ENCODE measurements at regions not wholly inside any gene's neighbourhood (a gene's known extent, or its start where the extent isn't known, plus 50 kb on each side); places are given as distances from the start of the nearest gene placed in this dataset.
"Not testable (repeated sequence)": the region's sequence is repeated elsewhere in the genome, so short reads cannot be mapped to it uniquely, and the experiment has no call there.

DNA sequence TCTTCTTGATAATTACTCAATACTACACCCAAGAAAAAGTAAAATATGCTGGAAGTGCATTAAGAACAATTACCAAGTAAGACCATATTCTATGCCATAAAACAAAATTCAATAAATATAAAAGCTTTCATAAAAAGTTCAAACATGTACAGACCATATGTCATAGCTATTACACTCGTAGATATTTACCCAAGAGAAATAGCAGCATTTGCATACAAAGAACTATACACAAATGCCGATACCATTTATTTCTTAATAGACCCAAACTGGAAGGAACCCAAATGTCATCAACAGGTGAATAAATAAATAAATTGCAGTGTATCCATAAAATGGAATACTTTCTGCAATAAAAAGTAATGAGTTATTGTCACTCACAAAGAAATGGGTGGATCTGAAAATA lies 78.3 kb upstream of the SLC16A7 start:
- intact Hi-C loops (cut with micrococcal nuclease): no loop called here

- intact Hi-C loops (cut with micrococcal nuclease): no loop called here
Measured at GRCh38 chr12:59500915-59501314, 94.9 kb upstream of the SLC16A7 start.

DNA sequence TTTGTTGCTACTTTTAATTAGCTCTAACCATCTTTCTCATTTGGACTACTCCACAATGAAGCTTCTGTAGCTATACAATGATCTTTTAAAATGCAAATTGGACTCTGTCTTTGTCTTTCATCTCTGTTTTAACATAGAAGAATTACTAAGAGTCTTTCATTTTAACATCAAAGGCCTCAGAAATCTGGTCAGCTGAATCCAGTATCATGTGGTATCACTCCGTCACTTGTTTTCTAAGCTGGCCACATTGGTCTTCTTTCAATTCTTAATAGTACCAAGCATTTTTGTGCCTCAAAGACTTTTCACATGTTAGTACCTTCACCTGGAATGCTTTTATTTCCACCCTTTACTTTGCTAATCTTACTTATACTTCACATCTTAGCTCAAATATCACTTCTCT lies 95.5 kb upstream of the SLC16A7 start:
- intact Hi-C loops (cut with micrococcal nuclease): no loop called here

- intact Hi-C loops (cut with micrococcal nuclease): no loop called here
Measured at GRCh38 chr12:59499774-59500173, 96.1 kb upstream of the SLC16A7 start.

GRCh38 chr12:59494617-59495016 lies 101.2 kb upstream of the SLC16A7 start:
- intact Hi-C loops (cut with micrococcal nuclease): no loop called here

DNA sequence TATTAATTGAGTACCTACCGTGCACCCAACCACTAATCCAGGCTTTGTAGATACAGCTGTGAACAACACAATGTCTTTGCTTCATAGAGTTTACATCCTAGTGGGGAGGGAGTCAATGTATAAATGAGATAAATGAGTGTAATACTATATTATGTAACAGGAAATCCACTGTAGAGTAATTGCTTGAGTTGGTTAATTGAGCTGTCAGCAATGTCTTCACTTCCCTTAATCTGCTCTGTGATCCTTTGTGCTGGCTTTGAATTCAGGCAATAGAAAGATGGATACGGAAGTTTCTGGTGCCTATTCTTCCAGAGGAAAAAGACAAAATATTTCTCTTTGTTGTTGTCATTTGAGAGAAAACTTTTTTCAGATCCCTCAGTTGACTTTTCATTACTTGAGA lies 104.0 kb upstream of the SLC16A7 start:
- intact Hi-C loops (cut with micrococcal nuclease): no loop called here

GRCh38 chr12:59486827-59487226 lies 109.0 kb upstream of the SLC16A7 start:
- intact Hi-C loops (cut with micrococcal nuclease): no loop called here

DNA sequence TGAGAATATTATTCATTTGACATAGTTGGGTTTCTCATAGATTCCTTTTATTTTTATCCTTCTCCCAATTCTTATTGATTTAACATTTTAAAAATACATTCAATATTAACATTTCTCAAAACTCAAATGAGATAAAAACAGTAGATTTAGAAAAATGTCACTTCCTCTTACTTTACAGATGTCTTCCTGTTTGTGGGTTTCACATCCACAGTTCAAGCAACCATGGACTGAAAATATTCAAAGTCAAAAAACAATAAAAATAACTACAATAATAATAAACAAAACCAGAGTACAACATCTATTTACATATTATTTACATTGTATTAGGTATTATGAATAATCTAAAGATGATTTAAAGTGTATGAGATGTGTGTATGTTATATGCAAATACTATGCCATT lies 111.3 kb upstream of the SLC16A7 start:
- intact Hi-C loops (cut with micrococcal nuclease): no loop called here

DNA sequence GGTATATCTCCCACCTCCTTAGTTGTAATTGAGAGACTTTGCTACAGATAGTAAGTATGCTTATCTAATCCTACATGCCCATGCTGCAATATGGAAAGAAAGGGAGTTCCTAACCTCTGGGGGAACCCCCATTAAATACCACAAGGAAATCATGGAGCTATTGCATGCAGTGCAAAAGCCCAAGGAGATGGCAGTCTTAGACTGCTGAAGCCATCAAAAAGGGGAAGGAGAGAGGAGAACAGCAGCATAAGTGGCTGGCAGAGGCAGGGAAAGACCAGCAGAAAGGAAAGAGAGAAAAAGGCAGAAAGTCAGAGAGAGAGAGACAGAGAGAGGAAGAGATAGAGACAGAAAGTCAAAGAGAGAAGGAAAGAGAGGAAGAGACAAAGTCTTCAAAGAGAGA lies 121.6 kb upstream of the SLC16A7 start:
- intact Hi-C loops (cut with micrococcal nuclease): not testable (repeated sequence)

DNA sequence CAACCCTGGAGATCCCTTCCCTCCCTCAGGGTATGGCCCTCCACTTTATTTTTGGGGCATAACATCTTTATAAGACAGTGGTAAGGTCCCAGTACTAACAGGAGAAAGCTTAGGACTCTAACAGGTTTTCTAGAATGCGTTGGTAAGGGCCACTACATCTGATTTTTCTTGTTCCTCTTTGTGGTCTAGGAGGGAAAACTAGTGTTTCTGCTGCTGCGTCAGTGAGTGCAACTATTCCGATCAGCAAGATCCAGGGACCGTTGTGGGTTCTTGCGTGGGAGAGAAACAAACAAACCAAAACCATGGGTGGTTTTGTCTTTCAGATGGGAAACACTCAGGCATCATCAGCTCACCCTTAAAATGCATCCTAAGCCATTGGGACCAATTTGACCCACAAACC lies 123.6 kb upstream of the SLC16A7 start:
- intact Hi-C loops (cut with micrococcal nuclease): no loop called here

DNA sequence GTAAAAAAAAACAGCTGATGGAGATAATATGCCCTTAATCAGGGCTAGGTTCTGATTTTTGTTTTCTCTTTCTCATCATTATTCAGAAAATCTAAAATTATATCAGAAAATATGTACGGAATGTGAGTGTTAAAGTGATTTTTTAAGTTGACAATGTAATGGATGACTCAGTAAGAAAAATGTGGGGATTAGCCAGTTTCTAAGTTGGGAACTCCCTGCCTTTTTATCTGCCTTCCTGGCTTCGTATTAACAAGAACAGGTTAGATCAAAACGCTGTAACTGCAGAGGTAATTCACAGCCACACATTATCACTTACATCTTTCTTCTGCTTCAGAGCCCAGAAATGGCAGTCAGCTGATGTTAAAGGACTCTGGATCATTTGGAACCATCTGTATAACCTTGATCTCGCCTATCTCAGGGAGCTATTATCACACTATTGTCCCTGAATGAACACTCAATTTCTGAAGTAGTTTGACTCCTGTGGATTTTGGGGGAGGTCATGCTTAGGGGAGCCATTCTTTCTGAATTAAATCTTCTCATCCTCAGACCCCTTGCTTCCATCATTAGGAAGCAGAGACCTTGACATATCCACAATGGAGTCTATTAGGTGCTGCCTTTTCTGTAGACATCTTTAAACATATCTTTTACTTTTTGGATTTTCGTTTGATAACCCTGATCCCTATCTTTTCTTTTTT lies 135.7 kb upstream of the SLC16A7 start:
- intact Hi-C loops (cut with micrococcal nuclease): no loop called here

GRCh38 chr12:59453475-59453874 lies 142.4 kb upstream of the SLC16A7 start:
- intact Hi-C loops (cut with micrococcal nuclease): no loop called here

GRCh38 chr12:59452746-59453145 lies 143.1 kb upstream of the SLC16A7 start:
- intact Hi-C loops (cut with micrococcal nuclease): no loop called here

GRCh38 chr12:59452259-59452658 lies 143.6 kb upstream of the SLC16A7 start:
- intact Hi-C loops (cut with micrococcal nuclease): no loop called here

DNA sequence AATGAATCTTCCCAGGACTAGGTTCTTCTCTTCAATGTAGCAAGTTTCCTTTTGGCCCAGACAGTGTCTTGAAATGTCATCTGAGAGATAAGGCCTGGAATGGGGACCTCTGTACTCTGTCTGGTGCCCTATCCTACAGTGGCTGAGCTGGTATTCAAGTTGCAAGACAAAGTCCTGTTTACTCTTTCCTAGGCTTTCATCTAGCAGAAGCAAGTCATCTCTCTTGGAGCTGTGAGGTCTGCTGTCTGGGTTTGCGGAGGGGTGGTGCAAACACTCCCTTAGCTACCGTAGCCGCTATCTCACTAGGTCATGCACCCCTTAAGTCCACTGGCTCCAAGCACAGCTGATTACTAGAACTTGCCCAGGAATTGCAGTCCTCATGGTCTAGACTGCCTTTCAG lies 149.7 kb upstream of the SLC16A7 start:
- intact Hi-C loops (cut with micrococcal nuclease): loop anchor here (5.0 kb wide), 1 partner anchor 361 kb away; no protein-coding TSS in a partner anchor

- intact Hi-C loops (cut with micrococcal nuclease): loop anchor here (1.0 to 5.0 kb wide), 2 partner anchors 362 to 390 kb away; no protein-coding TSS in a partner anchor
Measured at GRCh38 chr12:59444932-59445331, 150.9 kb upstream of the SLC16A7 start.

GRCh38 chr12:59432057-59432456 lies 163.8 kb upstream of the SLC16A7 start:
- intact Hi-C loops (cut with micrococcal nuclease): no loop called here

DNA sequence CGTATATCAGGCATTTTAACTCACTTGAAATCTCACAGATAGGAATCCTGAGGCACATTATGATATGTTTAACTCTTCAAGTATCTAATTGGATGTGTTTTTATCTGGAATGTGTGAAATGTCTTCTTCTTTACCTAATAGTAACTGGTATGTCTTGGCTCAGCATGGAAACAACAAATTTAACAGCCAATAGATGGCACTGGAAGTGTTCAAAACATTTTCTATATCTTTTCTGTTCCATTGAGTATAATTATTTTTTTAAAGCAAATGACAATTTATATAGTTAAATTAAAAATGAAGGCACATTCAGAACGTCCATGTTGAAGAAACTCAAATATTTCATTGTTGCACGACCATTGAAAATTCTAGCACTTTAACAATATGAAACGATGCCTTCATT lies 164.6 kb upstream of the SLC16A7 start:
- intact Hi-C loops (cut with micrococcal nuclease): loop anchor here (1.0 kb wide), 2 partner anchors 377 to 404 kb away; no protein-coding TSS in a partner anchor

- intact Hi-C loops (cut with micrococcal nuclease): no loop called here
Measured at GRCh38 chr12:59429766-59430165, 166.1 kb upstream of the SLC16A7 start.

- intact Hi-C loops (cut with micrococcal nuclease): no loop called here
Measured at GRCh38 chr12:59425798-59426197, 170.0 kb upstream of the SLC16A7 start.

DNA sequence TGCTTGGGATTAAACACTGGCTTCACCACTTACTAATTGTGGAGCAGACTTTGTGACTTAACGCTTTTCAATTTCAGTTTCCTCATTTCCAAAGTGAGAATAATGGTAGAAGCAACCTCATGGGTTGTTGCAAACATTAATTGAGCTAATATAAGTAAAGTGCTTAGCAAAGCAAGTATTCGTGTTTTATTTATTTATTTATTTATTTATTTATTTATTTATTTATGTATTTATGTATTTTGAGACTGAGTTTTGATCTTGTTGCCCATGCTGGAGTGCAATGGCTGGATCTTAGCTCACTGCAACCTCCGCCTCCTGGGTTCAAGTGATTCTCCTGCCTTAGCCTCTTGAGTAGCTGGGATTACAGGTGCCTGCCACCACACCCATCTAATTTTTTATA lies 171.2 kb upstream of the SLC16A7 start:
- intact Hi-C loops (cut with micrococcal nuclease): not testable (repeated sequence)

DNA sequence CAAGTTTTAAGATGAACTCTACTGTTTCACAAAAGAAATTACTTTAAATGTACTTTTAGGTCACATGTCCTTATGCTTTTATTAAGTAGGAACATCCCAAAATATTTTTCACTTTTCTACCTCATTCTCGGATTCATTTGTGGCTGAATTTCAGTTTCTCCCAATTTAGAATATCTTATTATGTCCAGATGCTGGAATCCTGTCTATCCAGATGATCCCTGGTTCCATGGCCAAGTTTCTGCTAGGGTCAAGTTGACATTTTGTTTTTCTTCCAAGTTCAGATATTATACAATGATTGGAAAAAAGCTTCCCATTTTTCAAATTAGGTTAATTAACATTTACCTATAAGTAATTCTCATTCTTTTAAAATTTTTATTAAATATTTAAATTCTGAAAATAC lies 181.8 kb upstream of the SLC16A7 start:
- intact Hi-C loops (cut with micrococcal nuclease): no loop called here

DNA sequence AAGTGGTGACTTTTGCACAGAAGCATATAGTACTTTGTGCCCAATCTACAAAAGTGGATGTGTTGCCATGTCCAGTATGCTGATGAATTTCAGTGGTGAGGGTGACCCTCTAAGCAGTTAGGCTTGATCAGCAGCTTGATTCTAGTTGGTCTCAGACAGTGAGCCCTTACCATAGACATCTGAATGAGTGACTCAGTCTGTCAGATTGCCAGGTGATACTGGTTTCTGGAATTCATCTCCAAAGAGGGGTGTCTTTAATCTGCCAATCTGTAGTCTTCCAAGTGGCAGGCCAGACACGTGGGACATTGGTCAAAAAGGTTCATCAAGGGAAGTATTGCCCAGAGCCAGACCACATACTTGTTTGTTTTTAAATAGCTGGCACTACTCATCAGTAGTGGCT lies 187.4 kb upstream of the SLC16A7 start:
- intact Hi-C loops (cut with micrococcal nuclease): loop anchor here (10.0 kb wide), 1 partner anchor 186 kb away; the partner anchor contains the start of gene SLC16A7

All from T-helper 2 cell treated with Interferon-gamma antibody and Interleukin-4, amounts not matched to agents 100 ng/mL and 5 ng/mL, for 36 hours (primary cell).